Testis (tissue), 2 donors: ENCODE measurements at regions not wholly inside any gene's neighbourhood (a gene's known extent, or its start where the extent isn't known, plus 50 kb on each side); places are given as distances from the start of the nearest gene placed in this dataset.

Experiments used
- DNase-seq: peaks from one replicate; pipeline ENCODE4 v3.0.0-alpha.2; 2019
- H3K27ac ChIP-seq, 2 donors: fragments of 200-600 bp; sonication (generic); one replicate each; pipeline ENCODE4 v1.5.1; 2019
- H3K27me3 ChIP-seq: fragments of 200-600 bp; sonication (generic); one replicate; pipeline ENCODE4 v1.5.1; 2019
- H3K36me3 ChIP-seq: fragments of 200-600 bp; sonication (generic); one replicate; pipeline ENCODE4 v1.5.1; 2017; ENCODE audit warnings: low read depth; ENCODE audit errors: missing control alignments
- H3K4me1 ChIP-seq: fragments of 200-600 bp; sonication (generic); one replicate; pipeline ENCODE4 v1.5.1; 2019
- H3K4me3 ChIP-seq, 2 donors: fragments of 200-600 bp; sonication (generic); one replicate each; pipeline ENCODE4 v1.5.1; 2017 to 2019
- H3K9me3 ChIP-seq: fragments of 200-600 bp; sonication (generic); one replicate; pipeline ENCODE4 v1.5.1; 2017
- POLR2A ChIP-seq: fragments of 450-650 bp; IDR thresholded peaks from one replicate; pipeline ENCODE4 v1.6.1; 2017; ENCODE audit warnings: antibody characterized with exemption, mild to moderate bottlenecking, moderate library complexity
- WGBS, 2 donors: methylation state at CpG; one replicate each; pipeline ENCODE4 v1.1.5; 2018; 5-methylcytosine and 5-hydroxymethylcytosine counted together
- intact Hi-C: fragments of 100-400 bp; cut with DNase I; formaldehyde crosslinking; loops from one replicate; pipeline ENCODE4 v1.15.1; 2023; ENCODE audit warnings: low total_unique reads
- TF ChIP-seq, protein P1 (sequence below), 3 experiments: fragments of 450-650 bp in 2 of 3; fragments of 200-600 bp in 1 of 3; sonication (generic) in 1 of 3; IDR thresholded peaks; one replicate each; pipeline ENCODE4 v1.5.1; 2016 to 2019; ENCODE audit warnings: antibody characterized with exemption in 3 of 3, mild to moderate bottlenecking in 2 of 3, moderate library complexity in 1 of 3

- H3K4me1 ChIP-seq = peaks cover 76% of the 10 kb centered on the region
- TF ChIP-seq, protein P1, sequence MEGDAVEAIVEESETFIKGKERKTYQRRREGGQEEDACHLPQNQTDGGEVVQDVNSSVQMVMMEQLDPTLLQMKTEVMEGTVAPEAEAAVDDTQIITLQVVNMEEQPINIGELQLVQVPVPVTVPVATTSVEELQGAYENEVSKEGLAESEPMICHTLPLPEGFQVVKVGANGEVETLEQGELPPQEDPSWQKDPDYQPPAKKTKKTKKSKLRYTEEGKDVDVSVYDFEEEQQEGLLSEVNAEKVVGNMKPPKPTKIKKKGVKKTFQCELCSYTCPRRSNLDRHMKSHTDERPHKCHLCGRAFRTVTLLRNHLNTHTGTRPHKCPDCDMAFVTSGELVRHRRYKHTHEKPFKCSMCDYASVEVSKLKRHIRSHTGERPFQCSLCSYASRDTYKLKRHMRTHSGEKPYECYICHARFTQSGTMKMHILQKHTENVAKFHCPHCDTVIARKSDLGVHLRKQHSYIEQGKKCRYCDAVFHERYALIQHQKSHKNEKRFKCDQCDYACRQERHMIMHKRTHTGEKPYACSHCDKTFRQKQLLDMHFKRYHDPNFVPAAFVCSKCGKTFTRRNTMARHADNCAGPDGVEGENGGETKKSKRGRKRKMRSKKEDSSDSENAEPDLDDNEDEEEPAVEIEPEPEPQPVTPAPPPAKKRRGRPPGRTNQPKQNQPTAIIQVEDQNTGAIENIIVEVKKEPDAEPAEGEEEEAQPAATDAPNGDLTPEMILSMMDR (IDR thresholded peaks at IDR 0.05) = no peak
- TF ChIP-seq POLR2A = no peak
- WGBS, 2 donors = 42 to 65% methylated on average over 19 to 28 of the region's 29 CpGs
- H3K9me3 ChIP-seq = no peaks in the 10 kb centered on the region
- intact Hi-C loops = loop anchor here (10.0 kb wide), 1 partner anchor 67 kb away; the partner anchor contains the start of gene INPP5A
- H3K4me3 ChIP-seq = no peak overlapping the region
- H3K27ac ChIP-seq = peak overlapping the region; percentile 69 to 94
- H3K27me3 ChIP-seq = no peaks in the 10 kb centered on the region
- H3K36me3 ChIP-seq = no peaks in the 10 kb centered on the region
- peak; percentile 73 for DNase-seq
These were observed 70.0 kb upstream of the INPP5A start for GRCh38 chr10:132467464-132468149.

DNA sequence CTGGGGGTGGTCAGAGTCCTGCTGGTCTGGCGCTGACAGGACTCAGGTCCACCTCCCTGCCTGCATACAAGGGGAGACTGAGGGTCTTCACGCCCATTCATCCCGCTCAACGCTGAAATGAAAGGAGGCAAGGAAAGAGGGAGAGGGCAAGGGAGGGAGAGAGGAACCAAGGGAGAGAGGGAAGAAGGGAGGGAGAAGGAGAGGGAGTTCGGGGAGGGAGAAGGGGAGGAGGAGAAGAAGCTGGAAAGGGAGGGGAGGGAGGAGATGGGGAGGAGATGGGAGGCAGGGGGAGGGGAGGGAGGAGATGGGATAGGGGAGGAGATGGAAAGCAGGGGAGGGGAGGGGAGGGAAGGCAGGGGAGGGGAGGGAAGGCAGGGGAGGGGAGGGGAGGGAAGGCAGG, 69.4 kb upstream of the INPP5A start:
- WGBS, 2 donors = 40 to 50% methylated on average over 4 to 5 of the region's 5 CpGs
- Histone ChIP-seq H3K9me3 (no peaks in the 10 kb centered on the region), H3K27ac (peak overlapping the region; percentile 69 to 94), H3K27me3 (no peaks in the 10 kb centered on the region), H3K36me3 (no peaks in the 10 kb centered on the region), H3K4me3 (no peak overlapping the region), H3K4me1 (peaks cover 73% of the 10 kb centered on the region)
- no peak for TF ChIP-seq POLR2A
- TF ChIP-seq, protein P1 (IDR thresholded peaks at IDR 0.05) = no peak
- no peak for DNase-seq
- intact Hi-C loops = loop anchor here (10.0 kb wide), 1 partner anchor 67 kb away; the partner anchor contains the start of gene INPP5A

GRCh38 chr10:132468651-132469050, 68.9 kb upstream of the INPP5A start:
- Histone ChIP-seq H3K9me3 (no peaks in the 10 kb centered on the region), H3K27me3 (no peaks in the 10 kb centered on the region), H3K27ac (peak overlapping the region in 1 of 2 donors; percentile 59), H3K36me3 (no peaks in the 10 kb centered on the region), H3K4me3 (no peak overlapping the region), H3K4me1 (peaks cover 69% of the 10 kb centered on the region)
- TF ChIP-seq POLR2A = no peak
- TF ChIP-seq, protein P1 (IDR thresholded peaks at IDR 0.05) = no peak
- no peak for DNase-seq
- 74 to 85% methylated on average over 7 to 10 of the region's 10 CpGs for WGBS, 2 donors
- intact Hi-C loops = loop anchor here (10.0 kb wide), 1 partner anchor 66 kb away; the partner anchor contains the start of gene INPP5A

DNA sequence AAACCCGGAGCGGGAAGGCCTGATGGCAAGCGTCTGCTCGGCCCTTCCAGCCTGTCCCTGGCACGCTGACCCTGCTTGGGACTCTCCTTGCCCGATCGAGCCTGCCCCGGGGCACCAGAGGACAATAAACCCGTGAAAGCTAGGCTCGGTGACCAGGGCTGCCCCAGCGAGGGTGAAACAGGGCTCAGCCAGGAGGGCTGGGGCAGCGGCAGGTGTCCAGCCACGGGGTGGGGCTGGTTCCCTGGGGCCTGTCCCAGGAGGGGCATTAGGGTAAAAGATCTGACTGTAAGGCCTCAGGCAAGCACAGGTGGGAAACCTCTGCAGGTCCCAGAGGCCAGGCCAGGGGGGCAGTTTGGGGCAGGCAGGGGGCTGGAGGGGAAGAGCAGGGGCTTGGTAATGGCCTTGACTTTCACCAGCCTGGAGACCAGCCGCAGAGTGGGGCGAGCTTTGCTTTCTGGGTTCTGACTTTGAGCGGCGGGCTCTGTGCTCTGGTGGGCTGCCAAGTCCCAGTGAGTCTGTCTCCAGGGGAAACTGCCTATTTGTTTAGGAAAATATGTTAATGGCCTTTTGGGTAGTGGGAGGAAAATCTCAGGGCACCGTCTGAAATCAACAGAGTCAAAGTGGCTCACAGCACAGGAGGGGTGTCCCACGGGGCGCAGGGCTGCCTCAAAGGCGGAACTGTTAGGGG, 68.2 kb upstream of the INPP5A start:
- intact Hi-C loops = loop anchor here (10.0 kb wide), 1 partner anchor 65 kb away; the partner anchor contains the start of gene INPP5A
- TF ChIP-seq, protein P1 (IDR thresholded peaks at IDR 0.05) = no peak
- no peak for TF ChIP-seq POLR2A
- no peaks in the 10 kb centered on the region for H3K9me3 ChIP-seq
- WGBS, 2 donors = 51 to 73% methylated on average over 15 to 21 of the region's 21 CpGs
- H3K27me3 ChIP-seq = no peaks in the 10 kb centered on the region
- peaks cover 62% of the 10 kb centered on the region for H3K4me1 ChIP-seq
- DNase-seq = no peak
- H3K36me3 ChIP-seq = no peaks in the 10 kb centered on the region
- peak overlapping the region; percentile 52 to 59 for H3K27ac ChIP-seq
- no peak overlapping the region for H3K4me3 ChIP-seq
